ENCODE measurements at regions not wholly inside any gene's neighbourhood (a gene's known extent, or its start where the extent isn't known, plus 50 kb on each side); places are given as distances from the start of the nearest gene placed in this dataset.
"Not testable (repeated sequence)": the region's sequence is repeated elsewhere in the genome, so short reads cannot be mapped to it uniquely, and the experiment has no call there.

DNA sequence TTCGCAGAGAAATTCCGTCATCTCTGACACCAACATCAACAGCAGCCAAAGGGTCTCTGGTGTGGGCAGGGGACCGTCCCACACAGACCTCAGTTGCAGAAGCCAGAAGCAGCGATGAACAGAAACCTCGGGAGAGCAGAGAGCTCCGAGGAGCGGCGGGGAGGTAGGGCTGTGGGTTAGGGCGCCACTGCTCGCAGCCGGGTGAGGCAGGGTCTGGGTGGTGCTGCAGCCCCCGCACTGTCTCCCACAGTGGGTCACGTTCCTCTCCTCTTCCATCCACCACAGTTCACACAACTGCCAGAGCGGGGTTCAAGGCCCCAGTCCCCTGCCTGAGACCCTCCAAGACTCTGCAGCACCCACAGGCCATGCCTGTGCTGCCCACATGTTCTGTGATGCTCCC lies 99.9 kb downstream of the OLFM1 start:
- H3K36me3 Mint-ChIP-seq (ENCODE audit: low read depth, unreplicated experiment), result no peaks in the 10 kb centered on the region
- H3K4me1 Mint-ChIP-seq (ENCODE audit: unreplicated experiment), result no peaks in the 10 kb centered on the region
- DNase-seq (ENCODE audit: low spot score), result no peak
- H3K4me3 Mint-ChIP-seq (ENCODE audit: unreplicated experiment), result no peak overlapping the region
- H3K27me3 Mint-ChIP-seq (ENCODE audit: unreplicated experiment), result peaks cover 3% of the 10 kb centered on the region
- no peak overlapping the region for H3K27ac Mint-ChIP-seq (ENCODE audit: unreplicated experiment)
- TF ChIP-seq, protein P1, sequence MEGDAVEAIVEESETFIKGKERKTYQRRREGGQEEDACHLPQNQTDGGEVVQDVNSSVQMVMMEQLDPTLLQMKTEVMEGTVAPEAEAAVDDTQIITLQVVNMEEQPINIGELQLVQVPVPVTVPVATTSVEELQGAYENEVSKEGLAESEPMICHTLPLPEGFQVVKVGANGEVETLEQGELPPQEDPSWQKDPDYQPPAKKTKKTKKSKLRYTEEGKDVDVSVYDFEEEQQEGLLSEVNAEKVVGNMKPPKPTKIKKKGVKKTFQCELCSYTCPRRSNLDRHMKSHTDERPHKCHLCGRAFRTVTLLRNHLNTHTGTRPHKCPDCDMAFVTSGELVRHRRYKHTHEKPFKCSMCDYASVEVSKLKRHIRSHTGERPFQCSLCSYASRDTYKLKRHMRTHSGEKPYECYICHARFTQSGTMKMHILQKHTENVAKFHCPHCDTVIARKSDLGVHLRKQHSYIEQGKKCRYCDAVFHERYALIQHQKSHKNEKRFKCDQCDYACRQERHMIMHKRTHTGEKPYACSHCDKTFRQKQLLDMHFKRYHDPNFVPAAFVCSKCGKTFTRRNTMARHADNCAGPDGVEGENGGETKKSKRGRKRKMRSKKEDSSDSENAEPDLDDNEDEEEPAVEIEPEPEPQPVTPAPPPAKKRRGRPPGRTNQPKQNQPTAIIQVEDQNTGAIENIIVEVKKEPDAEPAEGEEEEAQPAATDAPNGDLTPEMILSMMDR (IDR thresholded peaks at IDR 0.05; ENCODE audit: unreplicated experiment), result no peak
- no peaks in the 10 kb centered on the region for H3K9me3 Mint-ChIP-seq (ENCODE audit: unreplicated experiment)

DNA sequence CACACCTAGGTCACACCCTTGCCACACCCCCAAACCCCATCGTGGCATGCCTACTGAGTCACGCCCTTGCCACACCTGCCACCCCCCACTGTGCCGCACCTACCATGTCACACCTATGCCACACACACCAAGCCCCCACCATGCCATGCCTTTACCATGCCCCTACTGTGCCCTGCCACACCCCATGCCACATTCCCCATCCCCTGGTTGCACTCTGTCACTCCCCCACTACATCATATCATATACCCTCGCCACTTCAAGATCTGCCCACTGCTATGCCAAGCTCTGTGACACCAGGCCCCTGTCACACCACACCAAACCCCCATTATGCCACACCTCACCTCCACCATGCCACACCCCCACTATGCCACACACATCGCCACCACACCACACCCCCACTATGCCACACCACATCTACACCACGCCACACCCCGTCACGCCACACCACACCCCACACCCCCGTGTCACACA lies 101.2 kb downstream of the OLFM1 start:
- TF ChIP-seq, protein P1 (IDR thresholded peaks at IDR 0.05; ENCODE audit: unreplicated experiment), result no peak

DNA sequence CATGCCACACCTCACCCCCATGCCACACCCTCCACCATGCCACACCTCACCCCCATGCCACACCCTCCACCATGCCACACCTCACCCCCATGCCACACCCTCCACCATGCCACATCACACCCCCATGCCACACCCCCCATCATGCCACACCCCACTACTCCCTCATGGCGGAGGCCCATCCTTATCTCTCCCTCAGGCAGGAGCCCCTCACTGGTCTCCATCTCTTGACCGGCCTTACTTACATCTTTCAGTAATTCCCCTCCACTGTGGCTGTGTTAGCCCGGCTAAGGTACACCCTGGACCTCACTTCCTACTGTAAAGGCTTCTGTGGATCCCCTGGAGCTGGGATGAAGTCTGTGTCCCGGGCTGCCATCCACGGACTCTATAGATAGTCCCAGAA lies 102.0 kb downstream of the OLFM1 start:
- H3K27me3 Mint-ChIP-seq (ENCODE audit: unreplicated experiment), result peaks cover 5% of the 10 kb centered on the region
- H3K4me3 Mint-ChIP-seq (ENCODE audit: unreplicated experiment), result no peak overlapping the region
- H3K27ac Mint-ChIP-seq (ENCODE audit: unreplicated experiment), result no peak overlapping the region
- H3K4me1 Mint-ChIP-seq (ENCODE audit: unreplicated experiment), result no peaks in the 10 kb centered on the region
- H3K9me3 Mint-ChIP-seq (ENCODE audit: unreplicated experiment), result no peaks in the 10 kb centered on the region
- H3K36me3 Mint-ChIP-seq (ENCODE audit: low read depth, unreplicated experiment), result no peaks in the 10 kb centered on the region
- DNase-seq (ENCODE audit: low spot score), result no peak
- TF ChIP-seq, protein P1 (IDR thresholded peaks at IDR 0.05; ENCODE audit: unreplicated experiment), result no peak

More for the DNA sequence above, 101.2 kb downstream of the OLFM1 start:
- Mint-ChIP-seq H3K27ac (ENCODE audit: unreplicated experiment) (no peak overlapping the region), H3K9me3 (ENCODE audit: unreplicated experiment) (no peaks in the 10 kb centered on the region), H3K4me3 (ENCODE audit: unreplicated experiment) (no peak overlapping the region), H3K36me3 (ENCODE audit: low read depth, unreplicated experiment) (no peaks in the 10 kb centered on the region), H3K27me3 (ENCODE audit: unreplicated experiment) (peaks cover 5% of the 10 kb centered on the region), H3K4me1 (ENCODE audit: unreplicated experiment) (no peaks in the 10 kb centered on the region)
- no peak for DNase-seq (ENCODE audit: low spot score)

DNA sequence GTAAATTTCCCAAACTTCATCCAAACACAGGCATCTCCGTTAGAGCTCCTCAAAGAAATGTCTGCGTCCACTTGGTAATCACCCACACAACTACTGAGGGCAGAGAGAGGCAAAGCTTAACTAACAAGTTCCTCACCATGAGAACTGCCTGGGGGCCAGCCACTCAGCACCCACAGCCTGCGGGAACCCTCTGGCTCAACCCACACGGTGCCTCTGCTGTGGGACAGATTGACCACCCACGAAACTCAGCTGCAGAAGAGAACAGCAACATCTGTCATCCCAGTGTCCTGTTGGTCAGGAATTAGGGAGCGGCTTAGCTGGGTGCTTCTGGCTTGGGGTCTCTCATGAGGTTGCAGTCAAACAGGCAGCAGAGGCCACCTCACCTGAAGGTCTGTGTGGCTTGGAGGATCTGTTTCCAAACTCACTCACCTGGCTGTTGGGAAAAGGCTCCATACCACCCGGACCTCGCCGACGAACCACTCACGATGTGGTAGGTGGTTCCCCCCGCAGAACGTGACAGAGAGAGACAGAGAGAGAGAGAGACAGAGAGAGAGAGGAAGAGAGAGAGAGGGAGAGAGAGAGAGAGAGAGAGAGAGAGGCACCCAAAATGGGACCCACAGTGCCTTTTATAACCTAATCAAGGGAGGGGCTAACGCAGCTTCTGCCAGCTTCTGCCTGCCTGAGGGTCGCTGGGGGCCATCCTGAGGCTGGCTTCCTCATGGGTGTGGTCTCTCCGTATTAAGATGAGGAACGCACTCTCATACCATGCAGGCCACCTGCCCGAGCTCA lies 103.5 kb downstream of the OLFM1 start:
- TF ChIP-seq, protein P1 (IDR thresholded peaks at IDR 0.05; ENCODE audit: unreplicated experiment), result no peak
- Mint-ChIP-seq H3K36me3 (ENCODE audit: low read depth, unreplicated experiment) (no peaks in the 10 kb centered on the region), H3K4me1 (ENCODE audit: unreplicated experiment) (no peaks in the 10 kb centered on the region), H3K27ac (ENCODE audit: unreplicated experiment) (no peak overlapping the region), H3K9me3 (ENCODE audit: unreplicated experiment) (no peaks in the 10 kb centered on the region), H3K27me3 (ENCODE audit: unreplicated experiment) (peaks cover 2% of the 10 kb centered on the region), H3K4me3 (ENCODE audit: unreplicated experiment) (no peak overlapping the region)
- no peak for DNase-seq (ENCODE audit: low spot score)

DNA sequence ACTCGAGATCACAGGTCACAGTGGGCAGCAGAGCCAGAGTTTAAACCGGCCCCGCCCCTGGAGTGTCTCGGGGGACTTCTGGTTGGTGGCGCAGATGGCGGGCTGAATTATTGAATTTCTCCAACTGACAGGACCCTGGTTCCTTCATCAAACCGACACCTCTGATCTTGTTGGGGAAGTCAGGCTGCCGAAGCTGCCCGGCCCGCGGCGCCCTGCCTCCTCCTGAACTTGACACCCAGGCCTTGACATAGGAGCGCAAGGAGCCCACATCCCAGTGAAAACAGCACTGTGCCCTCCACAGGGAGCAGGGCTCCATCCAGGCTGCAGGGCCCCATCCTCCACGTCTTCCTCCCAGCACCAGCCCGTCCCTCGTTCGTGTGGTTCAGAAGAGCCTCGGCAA lies 105.2 kb downstream of the OLFM1 start:
- no peak overlapping the region for H3K27ac Mint-ChIP-seq (ENCODE audit: unreplicated experiment)
- no peak for DNase-seq (ENCODE audit: low spot score)
- H3K4me3 Mint-ChIP-seq (ENCODE audit: unreplicated experiment), result no peak overlapping the region
- H3K4me1 Mint-ChIP-seq (ENCODE audit: unreplicated experiment), result no peaks in the 10 kb centered on the region
- H3K36me3 Mint-ChIP-seq (ENCODE audit: low read depth, unreplicated experiment), result no peaks in the 10 kb centered on the region
- no peaks in the 10 kb centered on the region for H3K9me3 Mint-ChIP-seq (ENCODE audit: unreplicated experiment)
- peaks cover 2% of the 10 kb centered on the region for H3K27me3 Mint-ChIP-seq (ENCODE audit: unreplicated experiment)
- TF ChIP-seq, protein P1 (IDR thresholded peaks at IDR 0.05; ENCODE audit: unreplicated experiment), result no peak

DNA sequence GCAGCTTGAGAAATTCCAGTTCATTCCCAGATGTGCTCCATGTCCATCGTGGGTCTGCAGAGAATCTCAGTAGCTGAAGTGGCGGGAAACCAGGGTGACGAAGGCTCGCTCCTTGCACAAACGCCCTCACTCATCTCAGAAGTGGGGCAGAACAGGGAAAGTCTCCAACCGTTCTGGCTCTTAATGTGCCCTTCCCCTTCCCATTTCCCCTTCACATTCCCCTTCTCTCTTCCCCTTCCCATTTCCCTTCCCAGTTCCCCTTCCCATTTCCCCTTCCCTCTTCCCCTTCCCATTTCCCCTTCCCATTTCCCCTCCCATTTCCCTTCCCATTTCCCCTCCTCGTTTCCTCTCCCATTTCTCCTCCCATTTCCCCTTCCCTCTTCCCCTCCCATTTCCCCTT lies 108.5 kb downstream of the OLFM1 start:
- not testable (repeated sequence) for H3K27me3 Mint-ChIP-seq (ENCODE audit: unreplicated experiment); H3K27ac Mint-ChIP-seq (ENCODE audit: unreplicated experiment); H3K4me3 Mint-ChIP-seq (ENCODE audit: unreplicated experiment); H3K9me3 Mint-ChIP-seq (ENCODE audit: unreplicated experiment); H3K36me3 Mint-ChIP-seq (ENCODE audit: low read depth, unreplicated experiment); H3K4me1 Mint-ChIP-seq (ENCODE audit: unreplicated experiment); DNase-seq (ENCODE audit: low spot score)
